H1 (cell line): ENCODE measurements at regions not wholly inside any gene's neighbourhood (a gene's known extent, or its start where the extent isn't known, plus 50 kb on each side); places are given as distances from the start of the nearest gene placed in this dataset.

Source experiments
- CBX8 ChIP-seq: fragments of 300-800, 300-1000 bp; sonication (generic); IDR thresholded peaks from 2 replicates; pipeline ENCODE4 v1.7.1; 2016; ENCODE audit warnings: low read depth, low read length, borderline replicate concordance
- HDAC6 ChIP-seq: IDR thresholded peaks from one replicate; pipeline ENCODE4 v1.7.1; 2012; ENCODE audit warnings: low read depth, mild to moderate bottlenecking, inconsistent platforms, low read length, moderate library complexity
- KDM5A ChIP-seq: fragments of 200-600 bp; IDR thresholded peaks from 2 replicates; pipeline ENCODE4 v1.7.1; 2012; ENCODE audit warnings: mild to moderate bottlenecking, low read length, inconsistent platforms, mixed read lengths
- POU5F1 ChIP-seq: IDR thresholded peaks from 2 replicates; pipeline ENCODE4 v1.6.1; 2011; ENCODE audit warnings: low read depth, mild to moderate bottlenecking, low read length, moderate library complexity
- RAD21 ChIP-seq, 2 experiments: IDR thresholded peaks in 1 of 2; conservative IDR thresholded peaks in 1 of 2; 2 replicates each; pipeline ENCODE4 v1.6.1; 2011; ENCODE audit warnings: low read depth in 2 of 2, low read length in 2 of 2, improper control_type of control experiment in 1 of 2, inconsistent platforms in 1 of 2, mild to moderate bottlenecking in 1 of 2, moderate library complexity in 1 of 2
- RXRA ChIP-seq: IDR thresholded peaks from 2 replicates; pipeline ENCODE4 v1.6.1; 2011; ENCODE audit warnings: low read depth, mild to moderate bottlenecking, low read length, moderate library complexity; ENCODE audit not compliant: insufficient read depth
- TAF7 ChIP-seq: optimal IDR thresholded peaks from 2 replicates; pipeline ENCODE3; 2011; ENCODE audit warnings: low read depth, mild to moderate bottlenecking, inconsistent platforms, low read length, moderate library complexity, borderline replicate concordance
- ZNF274 ChIP-seq: IDR thresholded peaks from 2 replicates; pipeline ENCODE4 v1.7.0; 2012; ENCODE audit warnings: low read length, borderline replicate concordance; ENCODE audit errors: extremely low read depth
- TF ChIP-seq, protein P1 (sequence below): fragments of 300-600 bp; sonication (generic); IDR thresholded peaks from 2 replicates; pipeline ENCODE4 v1.7.1; 2012; ENCODE audit warnings: low read length, moderate library complexity, mild to moderate bottlenecking, inconsistent platforms; ENCODE audit not compliant: insufficient replicate concordance

DNA sequence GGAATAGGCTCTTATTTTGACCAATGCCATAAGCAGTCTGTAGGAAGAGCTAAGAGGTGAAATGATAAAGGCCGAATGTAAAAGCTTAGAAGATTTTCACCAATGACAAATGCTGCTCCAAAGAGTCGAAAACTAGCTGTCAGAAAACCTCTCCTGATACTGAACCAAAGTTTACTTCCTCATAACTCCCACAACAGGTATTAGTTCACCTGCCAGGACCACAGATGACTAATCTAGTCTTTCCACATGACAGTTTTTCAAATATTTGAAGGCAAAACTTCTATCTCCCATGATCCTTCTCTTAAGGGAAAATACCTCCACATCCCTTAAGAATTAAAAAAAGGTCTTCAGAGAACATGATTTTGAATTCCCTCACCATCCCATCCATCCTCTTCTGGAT lies 473.2 kb upstream of the SPHKAP start (continued):
- TF ChIP-seq, protein P1, sequence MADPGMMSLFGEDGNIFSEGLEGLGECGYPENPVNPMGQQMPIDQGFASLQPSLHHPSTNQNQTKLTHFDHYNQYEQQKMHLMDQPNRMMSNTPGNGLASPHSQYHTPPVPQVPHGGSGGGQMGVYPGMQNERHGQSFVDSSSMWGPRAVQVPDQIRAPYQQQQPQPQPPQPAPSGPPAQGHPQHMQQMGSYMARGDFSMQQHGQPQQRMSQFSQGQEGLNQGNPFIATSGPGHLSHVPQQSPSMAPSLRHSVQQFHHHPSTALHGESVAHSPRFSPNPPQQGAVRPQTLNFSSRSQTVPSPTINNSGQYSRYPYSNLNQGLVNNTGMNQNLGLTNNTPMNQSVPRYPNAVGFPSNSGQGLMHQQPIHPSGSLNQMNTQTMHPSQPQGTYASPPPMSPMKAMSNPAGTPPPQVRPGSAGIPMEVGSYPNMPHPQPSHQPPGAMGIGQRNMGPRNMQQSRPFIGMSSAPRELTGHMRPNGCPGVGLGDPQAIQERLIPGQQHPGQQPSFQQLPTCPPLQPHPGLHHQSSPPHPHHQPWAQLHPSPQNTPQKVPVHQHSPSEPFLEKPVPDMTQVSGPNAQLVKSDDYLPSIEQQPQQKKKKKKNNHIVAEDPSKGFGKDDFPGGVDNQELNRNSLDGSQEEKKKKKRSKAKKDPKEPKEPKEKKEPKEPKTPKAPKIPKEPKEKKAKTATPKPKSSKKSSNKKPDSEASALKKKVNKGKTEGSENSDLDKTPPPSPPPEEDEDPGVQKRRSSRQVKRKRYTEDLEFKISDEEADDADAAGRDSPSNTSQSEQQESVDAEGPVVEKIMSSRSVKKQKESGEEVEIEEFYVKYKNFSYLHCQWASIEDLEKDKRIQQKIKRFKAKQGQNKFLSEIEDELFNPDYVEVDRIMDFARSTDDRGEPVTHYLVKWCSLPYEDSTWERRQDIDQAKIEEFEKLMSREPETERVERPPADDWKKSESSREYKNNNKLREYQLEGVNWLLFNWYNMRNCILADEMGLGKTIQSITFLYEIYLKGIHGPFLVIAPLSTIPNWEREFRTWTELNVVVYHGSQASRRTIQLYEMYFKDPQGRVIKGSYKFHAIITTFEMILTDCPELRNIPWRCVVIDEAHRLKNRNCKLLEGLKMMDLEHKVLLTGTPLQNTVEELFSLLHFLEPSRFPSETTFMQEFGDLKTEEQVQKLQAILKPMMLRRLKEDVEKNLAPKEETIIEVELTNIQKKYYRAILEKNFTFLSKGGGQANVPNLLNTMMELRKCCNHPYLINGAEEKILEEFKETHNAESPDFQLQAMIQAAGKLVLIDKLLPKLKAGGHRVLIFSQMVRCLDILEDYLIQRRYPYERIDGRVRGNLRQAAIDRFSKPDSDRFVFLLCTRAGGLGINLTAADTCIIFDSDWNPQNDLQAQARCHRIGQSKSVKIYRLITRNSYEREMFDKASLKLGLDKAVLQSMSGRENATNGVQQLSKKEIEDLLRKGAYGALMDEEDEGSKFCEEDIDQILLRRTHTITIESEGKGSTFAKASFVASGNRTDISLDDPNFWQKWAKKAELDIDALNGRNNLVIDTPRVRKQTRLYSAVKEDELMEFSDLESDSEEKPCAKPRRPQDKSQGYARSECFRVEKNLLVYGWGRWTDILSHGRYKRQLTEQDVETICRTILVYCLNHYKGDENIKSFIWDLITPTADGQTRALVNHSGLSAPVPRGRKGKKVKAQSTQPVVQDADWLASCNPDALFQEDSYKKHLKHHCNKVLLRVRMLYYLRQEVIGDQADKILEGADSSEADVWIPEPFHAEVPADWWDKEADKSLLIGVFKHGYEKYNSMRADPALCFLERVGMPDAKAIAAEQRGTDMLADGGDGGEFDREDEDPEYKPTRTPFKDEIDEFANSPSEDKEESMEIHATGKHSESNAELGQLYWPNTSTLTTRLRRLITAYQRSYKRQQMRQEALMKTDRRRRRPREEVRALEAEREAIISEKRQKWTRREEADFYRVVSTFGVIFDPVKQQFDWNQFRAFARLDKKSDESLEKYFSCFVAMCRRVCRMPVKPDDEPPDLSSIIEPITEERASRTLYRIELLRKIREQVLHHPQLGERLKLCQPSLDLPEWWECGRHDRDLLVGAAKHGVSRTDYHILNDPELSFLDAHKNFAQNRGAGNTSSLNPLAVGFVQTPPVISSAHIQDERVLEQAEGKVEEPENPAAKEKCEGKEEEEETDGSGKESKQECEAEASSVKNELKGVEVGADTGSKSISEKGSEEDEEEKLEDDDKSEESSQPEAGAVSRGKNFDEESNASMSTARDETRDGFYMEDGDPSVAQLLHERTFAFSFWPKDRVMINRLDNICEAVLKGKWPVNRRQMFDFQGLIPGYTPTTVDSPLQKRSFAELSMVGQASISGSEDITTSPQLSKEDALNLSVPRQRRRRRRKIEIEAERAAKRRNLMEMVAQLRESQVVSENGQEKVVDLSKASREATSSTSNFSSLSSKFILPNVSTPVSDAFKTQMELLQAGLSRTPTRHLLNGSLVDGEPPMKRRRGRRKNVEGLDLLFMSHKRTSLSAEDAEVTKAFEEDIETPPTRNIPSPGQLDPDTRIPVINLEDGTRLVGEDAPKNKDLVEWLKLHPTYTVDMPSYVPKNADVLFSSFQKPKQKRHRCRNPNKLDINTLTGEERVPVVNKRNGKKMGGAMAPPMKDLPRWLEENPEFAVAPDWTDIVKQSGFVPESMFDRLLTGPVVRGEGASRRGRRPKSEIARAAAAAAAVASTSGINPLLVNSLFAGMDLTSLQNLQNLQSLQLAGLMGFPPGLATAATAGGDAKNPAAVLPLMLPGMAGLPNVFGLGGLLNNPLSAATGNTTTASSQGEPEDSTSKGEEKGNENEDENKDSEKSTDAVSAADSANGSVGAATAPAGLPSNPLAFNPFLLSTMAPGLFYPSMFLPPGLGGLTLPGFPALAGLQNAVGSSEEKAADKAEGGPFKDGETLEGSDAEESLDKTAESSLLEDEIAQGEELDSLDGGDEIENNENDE: no peak
- TF ChIP-seq POU5F1 (no peak), TAF7 (no peak), KDM5A (no peak), RAD21 (IDR thresholded peaks at IDR 0.05 in 1 of 2, conservative IDR thresholded peaks at IDR 0.05 in 1 of 2; ENCODE audit: low read depth in 2 of 2, low read length in 2 of 2) (no peak), ZNF274 (no peak), HDAC6 (no peak), CBX8 (no peak), RXRA (no peak)
